ENCODE measurements at regions not wholly inside any gene's neighbourhood (a gene's known extent, or its start where the extent isn't known, plus 50 kb on each side); places are given as distances from the start of the nearest gene placed in this dataset.

GRCh38 chr11:21761000-21761399 lies 431.9 kb upstream of the ANO5 start:
- intact Hi-C loops (cut with DNase I): no loop called here
- ATAC-seq (no peak), DNase-seq (no peak)
- WGBS, 3 donors: 87 to 93% (median 88%) methylated on average over 3 of the region's 3 CpGs
- Histone ChIP-seq H3K4me3 (no peak overlapping the region), H3K9me3 (no peaks in the 10 kb centered on the region), H3K27me3 (ENCODE audit: insufficient read depth in 3 of 3, low read length in 2 of 3) (no peaks in the 10 kb centered on the region), H3K4me1 (no peaks in the 10 kb centered on the region), H3K36me3 (ENCODE audit: insufficient read depth in 1 of 2, low read depth in 1 of 2) (no peaks in the 10 kb centered on the region), H3K27ac (no peak overlapping the region)
- TF ChIP-seq CTCF (IDR thresholded peaks at IDR 0.05): no peak

GRCh38 chr11:21768388-21768787 lies 424.5 kb upstream of the ANO5 start:
- Histone ChIP-seq H3K27me3 (ENCODE audit: insufficient read depth in 3 of 3, low read length in 2 of 3) (no peaks in the 10 kb centered on the region), H3K9me3 (no peaks in the 10 kb centered on the region), H3K4me3 (peak overlapping the region; percentile 35), H3K27ac (peak overlapping the region; percentile 80), H3K4me1 (peaks cover 17% of the 10 kb centered on the region), H3K36me3 (ENCODE audit: insufficient read depth in 1 of 2, low read depth in 1 of 2) (no peaks in the 10 kb centered on the region)
- intact Hi-C loops (cut with DNase I): no loop called here
- no peak for TF ChIP-seq CTCF (IDR thresholded peaks at IDR 0.05)
- ATAC-seq (peak; percentile 59 to 99 (median 95)), DNase-seq (no peak)
- 25 to 30% (median 27%) methylated on average over 3 of the region's 3 CpGs for WGBS, 3 donors

- peak overlapping the region; percentile 80 for H3K27ac ChIP-seq
- TF ChIP-seq CTCF (IDR thresholded peaks at IDR 0.05): no peak
Observed at GRCh38 chr11:21769188-21769587, 423.7 kb upstream of the ANO5 start.

GRCh38 chr11:21771097-21771496 lies 421.8 kb upstream of the ANO5 start:
- H3K4me1 ChIP-seq: peaks cover 24% of the 10 kb centered on the region
- no peaks in the 10 kb centered on the region for H3K27me3 ChIP-seq (ENCODE audit: insufficient read depth in 3 of 3, low read length in 2 of 3)
- no peak for DNase-seq
- ATAC-seq: no peak
- intact Hi-C loops (cut with DNase I): loop anchor here in 1 of 2 donors (10.0 kb wide), 1 partner anchor 344 kb away; no protein-coding TSS in a partner anchor
- H3K9me3 ChIP-seq: no peaks in the 10 kb centered on the region
- no peak overlapping the region for H3K27ac ChIP-seq
- TF ChIP-seq CTCF (IDR thresholded peaks at IDR 0.05): no peak
- no peak overlapping the region for H3K4me3 ChIP-seq
- WGBS, 3 donors: 2 to 6% (median 4%) methylated on average over 1 of the region's 1 CpG
- H3K36me3 ChIP-seq (ENCODE audit: insufficient read depth in 1 of 2, low read depth in 1 of 2): no peaks in the 10 kb centered on the region

More at GRCh38 chr11:21769188-21769587, 423.7 kb upstream of the ANO5 start:
- intact Hi-C loops (cut with DNase I): no loop called here
- WGBS, 3 donors: 18 to 24% (median 18%) methylated on average over 3 of the region's 3 CpGs
- ATAC-seq: peak in 1 of 4 donors; percentile 43
- Histone ChIP-seq H3K27me3 (ENCODE audit: insufficient read depth in 3 of 3, low read length in 2 of 3) (no peaks in the 10 kb centered on the region), H3K36me3 (ENCODE audit: insufficient read depth in 1 of 2, low read depth in 1 of 2) (no peaks in the 10 kb centered on the region), H3K4me3 (no peak overlapping the region), H3K9me3 (no peaks in the 10 kb centered on the region), H3K4me1 (peaks cover 17% of the 10 kb centered on the region)
- DNase-seq: no peak

- Histone ChIP-seq H3K9me3 (no peaks in the 10 kb centered on the region), H3K27me3 (ENCODE audit: insufficient read depth in 3 of 3, low read length in 2 of 3) (no peaks in the 10 kb centered on the region), H3K27ac (peak overlapping the region; percentile 63), H3K36me3 (ENCODE audit: insufficient read depth in 1 of 2, low read depth in 1 of 2) (no peaks in the 10 kb centered on the region), H3K4me1 (peaks cover 11% of the 10 kb centered on the region), H3K4me3 (no peak overlapping the region)
- 15 to 32% (median 21%) methylated on average over 2 of the region's 2 CpGs for WGBS, 3 donors
- peak; percentile 31 to 66 for DNase-seq
- intact Hi-C loops (cut with DNase I): loop anchor here in 1 of 2 donors (10.0 kb wide), 1 partner anchor 341 kb away; no protein-coding TSS in a partner anchor
- ATAC-seq: peak; percentile 97 to 99 (median 98)
- no peak for TF ChIP-seq CTCF (IDR thresholded peaks at IDR 0.05)
Observed at GRCh38 chr11:21774212-21774611, 418.7 kb upstream of the ANO5 start.

Measured in psoas muscle (tissue), 7 donors.